ENCODE measurements at regions not wholly inside any gene's neighbourhood (a gene's known extent, or its start where the extent isn't known, plus 50 kb on each side); places are given as distances from the start of the nearest gene placed in this dataset.

DNA sequence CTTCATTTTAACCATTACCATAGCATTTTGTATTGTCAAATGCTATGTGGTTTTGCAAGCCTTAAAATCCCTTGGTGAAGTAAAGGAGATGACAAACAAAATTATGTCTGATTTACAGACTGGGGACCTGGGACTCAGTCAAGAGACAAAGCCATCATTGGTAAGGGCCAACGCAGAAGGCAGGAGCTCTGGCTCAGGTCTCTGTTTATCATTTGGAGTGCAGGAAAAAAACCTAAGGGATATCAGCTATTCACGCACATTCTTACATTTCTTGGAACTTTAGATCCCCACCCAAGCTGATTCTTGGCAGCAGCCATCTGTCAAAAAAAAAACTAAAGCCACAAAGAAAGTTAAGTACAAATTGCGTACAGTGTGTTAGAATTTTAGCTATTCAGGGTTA, 731.9 kb downstream of the STPG2 start:
- no peaks in the 10 kb centered on the region for H3K4me1 Mint-ChIP-seq
- Histone ChIP-seq H3K4me1 (ENCODE audit: control insufficient read depth, insufficient read depth, low read length) (no peaks in the 10 kb centered on the region), H3K9me3 (ENCODE audit: control insufficient read depth, low read length) (peaks cover 5% of the 10 kb centered on the region), H3K36me3 (ENCODE audit: control insufficient read depth, insufficient read depth, low read length) (no peaks in the 10 kb centered on the region), H3K27me3 (ENCODE audit: control insufficient read depth, insufficient read depth, low read length, poor library complexity, severe bottlenecking) (no peaks in the 10 kb centered on the region), H3K27ac (ENCODE audit: low read depth, low read length) (no peak overlapping the region), H3K9ac (ENCODE audit: extremely low read depth, low read length, poor library complexity, severe bottlenecking) (no peak overlapping the region), H3K4me3 (ENCODE audit: low read length) (no peak overlapping the region)
- no peaks in the 10 kb centered on the region for H3K27me3 Mint-ChIP-seq (ENCODE audit: insufficient read depth)
- DNase-seq, result no peak
- no peak overlapping the region for H3K27ac Mint-ChIP-seq
- H3K9me3 Mint-ChIP-seq, result no peaks in the 10 kb centered on the region
- 99 to 100% methylated on average over 1 to 3 of the region's 3 CpGs for WGBS, 2 experiments (ENCODE audit: insufficient coverage in 1 of 2, insufficient read length in 1 of 2)
- H3K36me3 Mint-ChIP-seq (ENCODE audit: low read depth), result no peaks in the 10 kb centered on the region
- TF ChIP-seq, protein P1, sequence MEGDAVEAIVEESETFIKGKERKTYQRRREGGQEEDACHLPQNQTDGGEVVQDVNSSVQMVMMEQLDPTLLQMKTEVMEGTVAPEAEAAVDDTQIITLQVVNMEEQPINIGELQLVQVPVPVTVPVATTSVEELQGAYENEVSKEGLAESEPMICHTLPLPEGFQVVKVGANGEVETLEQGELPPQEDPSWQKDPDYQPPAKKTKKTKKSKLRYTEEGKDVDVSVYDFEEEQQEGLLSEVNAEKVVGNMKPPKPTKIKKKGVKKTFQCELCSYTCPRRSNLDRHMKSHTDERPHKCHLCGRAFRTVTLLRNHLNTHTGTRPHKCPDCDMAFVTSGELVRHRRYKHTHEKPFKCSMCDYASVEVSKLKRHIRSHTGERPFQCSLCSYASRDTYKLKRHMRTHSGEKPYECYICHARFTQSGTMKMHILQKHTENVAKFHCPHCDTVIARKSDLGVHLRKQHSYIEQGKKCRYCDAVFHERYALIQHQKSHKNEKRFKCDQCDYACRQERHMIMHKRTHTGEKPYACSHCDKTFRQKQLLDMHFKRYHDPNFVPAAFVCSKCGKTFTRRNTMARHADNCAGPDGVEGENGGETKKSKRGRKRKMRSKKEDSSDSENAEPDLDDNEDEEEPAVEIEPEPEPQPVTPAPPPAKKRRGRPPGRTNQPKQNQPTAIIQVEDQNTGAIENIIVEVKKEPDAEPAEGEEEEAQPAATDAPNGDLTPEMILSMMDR (conservative IDR thresholded peaks at IDR 0.05), result no peak
- H3K4me3 Mint-ChIP-seq, result no peak overlapping the region

DNA sequence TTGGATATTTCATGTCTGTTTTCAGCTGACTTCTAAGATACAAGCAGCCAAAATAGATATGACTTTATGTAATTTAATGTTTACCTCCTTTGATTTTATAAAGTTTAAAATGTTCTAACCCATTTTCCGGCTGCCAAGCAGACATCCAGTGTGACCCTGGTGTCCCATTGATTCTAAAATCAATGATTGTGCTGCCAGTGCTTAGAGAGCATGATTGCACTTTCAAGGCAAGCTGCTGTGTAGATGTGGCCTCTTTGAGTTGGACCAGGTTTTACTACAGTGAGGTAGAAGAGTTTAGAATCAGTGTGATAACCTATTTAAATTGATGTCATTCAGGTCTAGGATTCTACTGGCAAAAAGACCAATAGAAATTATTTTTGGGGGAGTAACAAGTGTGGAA, 730.9 kb downstream of the STPG2 start:
- Histone ChIP-seq H3K9ac (ENCODE audit: extremely low read depth, low read length, poor library complexity, severe bottlenecking) (no peak overlapping the region), H3K9me3 (ENCODE audit: control insufficient read depth, low read length) (peaks cover 5% of the 10 kb centered on the region), H3K4me1 (ENCODE audit: control insufficient read depth, insufficient read depth, low read length) (no peaks in the 10 kb centered on the region), H3K36me3 (ENCODE audit: control insufficient read depth, insufficient read depth, low read length) (no peaks in the 10 kb centered on the region), H3K27me3 (ENCODE audit: control insufficient read depth, insufficient read depth, low read length, poor library complexity, severe bottlenecking) (no peaks in the 10 kb centered on the region), H3K27ac (ENCODE audit: low read depth, low read length) (no peak overlapping the region), H3K4me3 (ENCODE audit: low read length) (no peak overlapping the region)
- TF ChIP-seq, protein P1 (conservative IDR thresholded peaks at IDR 0.05), result no peak
- Mint-ChIP-seq H3K36me3 (ENCODE audit: low read depth) (no peaks in the 10 kb centered on the region), H3K27me3 (ENCODE audit: insufficient read depth) (no peaks in the 10 kb centered on the region), H3K27ac (no peak overlapping the region), H3K9me3 (no peaks in the 10 kb centered on the region), H3K4me1 (no peaks in the 10 kb centered on the region), H3K4me3 (no peak overlapping the region)
- DNase-seq, result no peak
- 88 to 100% methylated on average over 1 of the region's 1 CpG for WGBS, 2 experiments (ENCODE audit: insufficient coverage in 1 of 2, insufficient read length in 1 of 2)

DNA sequence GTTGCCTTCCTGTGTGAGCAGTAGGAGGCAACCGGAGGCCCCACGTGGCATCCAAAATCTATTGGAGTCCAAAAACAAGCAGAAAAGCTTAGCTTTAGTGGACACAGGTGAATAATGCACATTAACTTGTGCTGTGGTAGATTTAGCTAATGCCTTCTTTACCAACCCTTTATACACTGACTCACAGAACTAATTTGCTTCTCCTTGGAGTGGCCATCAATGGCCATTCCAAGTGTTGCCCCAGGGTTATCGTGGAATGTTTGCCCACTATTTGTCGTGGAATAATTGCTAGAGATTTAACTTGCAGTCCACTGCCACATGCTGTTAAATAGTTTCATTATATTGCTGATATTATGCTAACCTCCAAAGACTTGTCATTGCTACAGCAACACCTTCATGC, 729.1 kb downstream of the STPG2 start:
- H3K4me1 ChIP-seq (ENCODE audit: control insufficient read depth, insufficient read depth, low read length), result no peaks in the 10 kb centered on the region
- TF ChIP-seq, protein P1 (conservative IDR thresholded peaks at IDR 0.05), result no peak
- DNase-seq, result no peak
- Mint-ChIP-seq H3K4me1 (no peaks in the 10 kb centered on the region), H3K27me3 (ENCODE audit: insufficient read depth) (no peaks in the 10 kb centered on the region), H3K36me3 (ENCODE audit: low read depth) (peaks cover under 1% of the 10 kb centered on the region), H3K27ac (no peak overlapping the region), H3K9me3 (peaks cover 14% of the 10 kb centered on the region), H3K4me3 (no peak overlapping the region)
- no peaks in the 10 kb centered on the region for H3K36me3 ChIP-seq (ENCODE audit: control insufficient read depth, insufficient read depth, low read length)
- 92 to 100% methylated on average over 2 to 4 of the region's 4 CpGs for WGBS, 2 experiments (ENCODE audit: insufficient coverage in 1 of 2, insufficient read length in 1 of 2)
- no peak overlapping the region for H3K9ac ChIP-seq (ENCODE audit: extremely low read depth, low read length, poor library complexity, severe bottlenecking)
- H3K27ac ChIP-seq (ENCODE audit: low read depth, low read length), result no peak overlapping the region
- peaks cover 5% of the 10 kb centered on the region for H3K9me3 ChIP-seq (ENCODE audit: control insufficient read depth, low read length)
- H3K4me3 ChIP-seq (ENCODE audit: low read length), result no peak overlapping the region
- H3K27me3 ChIP-seq (ENCODE audit: control insufficient read depth, insufficient read depth, low read length, poor library complexity, severe bottlenecking), result no peaks in the 10 kb centered on the region
